HG03175 (cell line): ENCODE measurements at regions not wholly inside any gene's neighbourhood (a gene's known extent, or its start where the extent isn't known, plus 50 kb on each side); places are given as distances from the start of the nearest gene placed in this dataset.
"Not testable (repeated sequence)": the region's sequence is repeated elsewhere in the genome, so short reads cannot be mapped to it uniquely, and the experiment has no call there.

Source experiments
- ATAC-seq: cut with Tn5 transposase; IDR thresholded peaks from one replicate; pipeline ENCODE4 v1.9.1; 2021; ENCODE audit warnings: mild to moderate bottlenecking, moderate library complexity; ENCODE audit not compliant: unreplicated experiment

DNA sequence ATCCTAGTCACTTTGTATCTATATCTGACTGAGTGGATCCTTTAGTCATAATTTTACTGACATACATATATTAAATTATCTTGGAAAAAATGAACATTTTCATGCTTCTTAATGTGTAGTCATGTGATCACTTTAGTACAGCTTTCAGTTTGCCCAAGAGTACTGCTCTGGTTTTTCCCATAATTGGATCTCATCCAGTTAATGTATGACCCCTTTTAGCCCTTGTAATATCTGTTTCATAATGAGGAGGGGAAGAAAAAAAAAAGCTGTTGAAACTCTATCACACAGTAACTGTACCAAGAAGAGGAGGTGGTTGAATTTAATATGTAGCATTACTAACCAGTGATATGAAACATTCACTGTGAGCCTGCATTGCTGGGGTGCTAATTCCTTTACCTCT is 328.7 kb downstream of the PTPRC start:
- no peak for ATAC-seq

DNA sequence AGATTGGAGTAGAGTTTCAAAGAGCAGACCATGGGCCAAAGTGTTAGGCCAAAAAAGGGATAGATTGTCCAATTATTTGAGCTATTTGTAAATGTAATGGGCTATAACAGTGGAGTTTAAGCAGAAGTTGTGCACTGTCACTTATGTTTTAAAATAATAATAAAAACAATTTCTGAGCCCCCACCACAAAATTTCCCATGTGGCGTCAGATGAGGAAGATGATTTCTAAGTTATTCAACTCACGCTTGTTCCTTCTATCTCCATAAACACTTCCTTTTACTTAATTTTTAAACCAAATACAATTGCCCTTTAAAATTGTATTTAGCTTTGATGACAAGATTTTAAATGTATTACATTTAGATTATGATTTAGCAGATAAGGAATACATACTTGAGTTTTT is 330.0 kb downstream of the PTPRC start:
- ATAC-seq: no peak

DNA sequence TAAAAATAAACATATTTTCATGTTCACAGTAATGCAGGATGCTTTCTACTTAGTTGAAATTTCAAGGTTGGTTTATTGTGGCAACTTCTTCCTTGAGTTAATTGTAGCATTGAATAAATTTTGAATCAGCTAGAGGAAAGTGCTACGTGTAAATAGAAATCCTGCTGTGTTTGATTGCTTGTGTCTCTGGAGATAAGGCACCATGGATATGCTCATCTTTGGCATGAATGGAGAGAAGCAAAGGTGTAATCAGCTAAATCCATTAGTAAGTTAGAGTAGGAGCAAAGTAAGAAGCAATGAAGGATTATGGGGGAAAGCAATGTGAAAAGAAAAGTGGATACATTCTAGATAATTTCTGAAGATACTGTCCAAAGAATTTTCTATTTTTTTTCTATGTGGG is 331.1 kb downstream of the PTPRC start:
- ATAC-seq: no peak

DNA sequence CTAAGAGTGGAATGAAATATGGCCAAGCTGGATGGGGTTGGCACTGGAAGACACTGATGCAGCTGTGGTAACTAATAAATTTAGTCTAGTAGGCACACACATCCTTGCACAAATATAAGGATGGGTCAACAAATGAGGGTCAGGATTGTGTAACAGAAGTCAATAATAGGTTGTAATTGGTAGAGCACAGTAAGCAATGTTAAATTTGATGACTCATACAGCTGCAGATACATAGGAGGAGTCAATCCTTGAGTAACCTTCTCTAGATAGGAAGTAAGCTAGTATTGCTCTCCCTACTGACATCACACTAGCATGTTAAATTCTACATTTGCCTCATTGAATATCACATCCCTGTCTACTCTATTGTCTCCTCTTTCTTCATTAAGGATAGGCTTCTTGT is 332.1 kb downstream of the PTPRC start:
- ATAC-seq: no peak

DNA sequence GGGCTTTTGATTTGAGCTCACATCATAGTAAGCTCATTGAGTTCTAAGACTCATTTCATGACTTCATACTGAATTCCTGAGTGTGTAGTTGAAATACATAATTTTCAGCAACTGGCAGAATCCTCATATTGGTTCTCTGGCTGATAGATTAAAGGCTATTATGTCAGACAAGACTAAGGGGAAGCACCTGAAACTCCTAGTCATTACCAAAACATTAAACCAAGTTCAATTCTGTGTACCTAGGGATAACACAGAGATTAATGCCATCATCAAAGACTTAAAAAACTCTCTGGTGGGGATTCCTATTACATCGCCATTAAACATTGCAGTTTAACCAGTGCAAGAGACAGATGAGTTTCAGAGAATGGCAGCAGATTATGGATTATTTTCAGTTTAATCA is 339.1 kb downstream of the PTPRC start:
- no peak for ATAC-seq

DNA sequence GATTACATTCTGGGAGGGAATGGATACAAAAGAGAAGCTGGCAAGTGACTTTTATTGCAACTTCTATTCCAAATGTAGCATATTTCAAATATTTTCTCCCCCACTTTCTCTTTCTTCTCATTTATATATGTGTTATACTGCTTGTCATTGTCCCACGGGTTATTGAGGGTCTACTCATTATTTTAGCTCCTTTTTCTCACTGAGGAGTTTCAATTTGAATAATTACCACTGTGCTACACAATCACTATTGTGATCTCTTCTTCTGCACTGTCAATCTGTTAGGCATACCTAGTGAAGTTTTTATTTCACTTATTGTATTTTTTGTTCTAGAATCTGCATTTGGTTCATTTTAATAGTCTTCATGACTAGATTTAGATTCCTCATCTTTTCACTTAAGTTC is 339.7 kb downstream of the PTPRC start:
- no peak for ATAC-seq

DNA sequence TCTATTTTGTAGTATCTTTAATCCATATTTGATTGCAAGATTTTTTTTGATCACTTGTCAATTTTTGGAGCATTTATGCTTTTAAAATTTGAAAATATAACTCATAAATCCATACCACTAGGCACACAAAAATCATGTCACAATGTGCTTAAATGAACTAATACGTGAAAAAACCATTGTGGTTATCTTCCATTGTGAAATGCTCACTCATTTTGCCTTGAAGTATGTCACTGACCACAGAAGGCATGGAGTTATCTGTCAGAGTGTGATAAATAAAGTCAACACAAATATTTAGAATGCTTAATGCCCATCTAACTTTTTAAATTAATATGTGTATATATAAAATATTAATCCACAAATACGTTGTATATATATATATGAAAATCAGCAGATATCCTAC is 347.2 kb downstream of the PTPRC start:
- no peak for ATAC-seq

DNA sequence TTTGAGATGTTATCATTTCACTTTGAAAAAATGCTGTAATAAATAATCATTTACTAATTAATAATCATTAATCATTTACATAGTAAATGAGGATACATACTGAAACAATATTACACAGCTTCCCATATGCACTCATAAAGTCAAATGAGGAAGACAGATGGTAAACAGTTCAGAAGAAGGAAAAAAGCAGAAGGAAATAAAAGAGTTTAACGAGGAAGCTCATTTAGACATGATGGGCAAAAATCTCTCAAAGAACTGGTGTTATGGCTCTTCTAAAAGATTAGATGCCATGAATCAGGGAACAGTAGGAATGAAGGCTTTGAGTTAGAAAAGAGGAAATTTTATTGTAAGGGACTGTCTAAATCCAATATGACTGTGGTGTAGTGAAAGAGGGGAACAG is 347.6 kb downstream of the PTPRC start:
- ATAC-seq: no peak

DNA sequence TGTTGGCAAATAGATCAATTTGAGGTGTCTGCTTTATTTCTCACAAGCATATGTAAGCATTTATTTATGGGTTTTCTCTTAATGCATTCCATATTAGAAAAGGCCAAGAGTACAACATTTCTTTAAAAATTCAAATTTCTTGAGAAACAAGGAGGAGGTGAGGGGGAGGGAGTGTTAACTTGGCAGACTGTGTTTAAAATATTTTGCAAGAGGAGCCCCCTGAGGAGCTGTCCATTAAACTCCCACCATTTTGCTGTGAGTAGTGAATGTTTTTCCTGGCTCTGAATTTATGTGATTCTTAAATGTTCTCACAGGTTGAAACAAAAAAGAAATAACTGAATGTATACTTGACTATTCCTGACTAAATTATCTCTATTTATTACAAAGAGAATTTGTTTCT is 363.8 kb downstream of the PTPRC start:
- no peak for ATAC-seq

DNA sequence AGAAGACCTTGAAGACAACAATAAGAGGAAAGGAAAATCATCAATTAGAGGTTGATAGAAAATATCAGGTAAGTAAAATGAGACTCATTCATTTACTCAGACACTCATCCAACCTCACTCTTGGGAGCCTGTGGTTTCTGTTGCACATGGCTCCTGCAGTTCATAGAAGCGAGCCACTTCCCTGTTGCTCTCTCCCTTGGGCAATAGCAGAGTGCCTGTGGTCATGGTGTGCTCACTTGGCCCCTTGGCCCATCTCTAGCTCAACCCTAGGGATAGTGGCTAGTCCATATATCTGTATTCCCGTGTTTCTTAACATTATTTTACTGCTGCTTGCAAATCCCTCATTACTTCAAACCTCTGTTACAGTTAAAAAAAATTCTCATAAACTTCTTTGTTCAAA is 368.6 kb downstream of the PTPRC start:
- ATAC-seq: no peak

DNA sequence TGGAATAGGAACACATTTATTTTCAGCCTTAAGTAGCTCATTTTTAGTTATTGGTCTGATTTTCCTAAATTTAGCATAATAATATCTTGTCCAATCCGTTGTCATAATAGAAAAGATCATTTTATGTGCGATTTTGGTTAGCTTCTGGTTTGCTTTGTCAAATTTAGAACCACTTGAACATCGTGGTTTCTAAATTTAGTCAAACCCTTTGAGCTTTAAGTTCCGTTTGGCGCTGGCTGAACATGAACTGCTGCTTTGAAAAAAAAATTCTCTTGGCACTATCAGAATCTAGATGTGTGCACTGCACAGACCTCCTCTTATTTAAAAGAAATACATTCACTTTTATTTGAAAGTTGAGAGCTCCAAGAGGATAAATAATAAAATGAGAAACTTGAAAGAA is 370.6 kb downstream of the PTPRC start:
- peak; percentile 45 for ATAC-seq

DNA sequence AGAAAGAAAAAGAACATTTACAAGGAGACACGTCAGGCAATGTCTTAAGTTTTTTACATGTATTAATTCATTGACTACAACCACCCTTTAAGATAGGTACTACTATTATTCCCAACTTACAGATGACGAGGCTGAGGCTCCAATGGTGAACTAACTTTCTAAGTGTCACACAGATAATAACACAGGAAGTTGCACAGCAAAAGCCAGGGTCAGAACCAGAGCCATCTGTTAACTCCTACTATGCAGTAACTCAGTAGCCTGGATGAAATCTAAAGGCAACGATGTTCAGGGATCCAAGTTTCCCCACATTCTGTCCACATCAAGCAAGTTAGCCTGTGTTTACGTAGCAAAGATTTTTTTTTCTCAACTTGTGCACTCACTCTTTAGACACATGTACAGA is 371.7 kb downstream of the PTPRC start:
- ATAC-seq: no peak

DNA sequence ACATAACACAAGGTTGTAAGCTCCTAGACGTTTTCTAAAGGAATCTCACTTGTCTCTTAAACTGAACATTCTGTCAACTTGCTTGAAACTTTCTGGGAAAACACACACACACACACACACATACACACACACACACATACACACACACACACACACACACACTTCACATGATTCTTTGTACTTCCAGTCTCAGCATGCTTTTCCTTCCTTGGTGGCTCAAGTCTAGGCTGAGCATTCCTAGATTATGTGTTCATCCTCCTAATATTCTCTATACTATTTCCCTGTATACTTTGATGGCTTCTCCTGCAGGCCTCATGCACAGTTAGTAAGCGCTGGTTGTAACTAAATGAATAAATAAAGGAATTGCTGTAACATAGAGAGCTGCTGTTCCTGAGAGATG is 372.1 kb downstream of the PTPRC start:
- no peak for ATAC-seq

DNA sequence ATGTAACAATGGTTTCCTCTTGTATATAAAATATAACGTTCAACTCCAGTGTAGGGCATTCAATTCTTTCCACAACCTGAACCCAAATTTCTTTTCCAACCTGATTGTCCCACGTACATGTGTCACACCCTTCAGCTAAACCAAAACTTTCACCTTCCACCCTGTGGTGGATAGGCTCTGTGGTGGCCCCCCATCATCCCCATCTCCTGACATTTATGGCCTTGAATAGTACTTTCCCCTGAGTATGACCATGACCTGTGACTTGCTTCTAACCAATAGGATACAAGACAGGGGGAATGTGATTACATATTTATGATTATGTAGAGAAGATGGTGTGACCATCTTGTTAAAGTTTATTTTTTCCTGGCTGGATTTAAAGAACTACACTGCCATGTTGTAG is 377.0 kb downstream of the PTPRC start:
- ATAC-seq: no peak

DNA sequence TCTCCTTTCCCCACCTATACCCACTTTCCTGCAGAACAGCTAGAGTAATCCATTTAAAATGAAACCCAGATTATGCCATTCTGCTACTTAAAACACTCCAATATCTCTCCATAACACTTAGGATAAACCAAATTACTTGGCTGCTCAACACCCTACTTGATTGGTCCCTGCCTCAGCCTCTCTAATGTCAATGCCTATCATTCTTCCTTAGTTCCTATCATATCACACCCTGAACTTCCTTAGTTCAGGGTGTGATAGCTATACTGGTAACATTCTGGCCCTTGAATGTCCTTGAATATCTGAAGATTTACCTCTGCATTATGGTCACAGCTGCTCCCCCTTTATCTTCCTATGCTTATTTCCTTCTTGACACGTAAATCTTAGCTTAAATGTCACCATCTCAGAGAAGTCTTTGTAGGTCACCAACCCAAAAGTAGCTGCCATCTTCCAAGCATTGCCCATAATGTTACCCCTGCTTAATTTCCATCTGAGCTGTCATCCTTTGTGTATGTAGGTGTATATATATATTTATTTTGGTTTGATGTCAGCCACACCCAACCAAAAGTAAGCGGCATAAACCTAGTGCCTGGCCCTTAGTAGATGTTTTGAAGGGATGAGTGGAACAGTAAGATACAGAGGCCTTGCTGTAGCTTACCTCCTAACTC is 379.8 kb downstream of the PTPRC start:
- no peak for ATAC-seq

DNA sequence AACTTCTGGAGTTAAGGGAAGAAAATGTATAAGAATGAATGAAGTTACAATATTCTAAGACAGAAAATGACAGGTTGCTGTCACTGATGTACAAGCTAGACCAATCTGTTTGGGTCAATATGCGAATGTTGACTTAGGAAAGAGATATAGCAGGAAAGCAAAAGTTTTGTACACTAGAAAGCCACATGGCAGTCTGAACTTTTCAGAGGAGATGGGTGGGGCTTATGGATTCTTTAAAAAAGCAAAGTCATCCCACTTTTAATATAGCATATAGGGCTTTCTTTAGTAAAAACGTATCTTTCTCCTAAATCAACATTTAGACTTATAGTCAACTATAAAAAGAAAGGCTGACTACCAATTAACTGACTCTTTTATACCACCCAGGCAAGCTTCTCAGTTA is 381.2 kb downstream of the PTPRC start:
- ATAC-seq: no peak

DNA sequence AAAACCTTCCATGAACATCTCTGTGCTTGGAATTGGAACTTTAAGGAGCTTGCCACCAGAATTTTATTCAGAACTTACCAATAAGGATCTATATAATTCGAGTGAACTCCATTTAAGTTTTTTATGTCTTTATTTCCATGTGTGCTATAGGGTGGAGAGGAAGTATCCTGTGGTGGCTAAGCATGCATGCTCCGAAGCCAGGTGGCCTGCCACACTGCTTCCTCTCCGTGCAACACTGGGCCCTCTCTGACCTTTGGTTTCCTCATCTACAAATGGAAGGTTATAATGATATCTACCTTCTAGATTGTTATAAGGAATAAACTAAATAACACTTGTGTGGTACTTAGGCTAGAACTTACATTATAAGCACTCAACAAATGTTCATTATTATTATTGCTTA is 382.1 kb downstream of the PTPRC start:
- ATAC-seq: no peak

DNA sequence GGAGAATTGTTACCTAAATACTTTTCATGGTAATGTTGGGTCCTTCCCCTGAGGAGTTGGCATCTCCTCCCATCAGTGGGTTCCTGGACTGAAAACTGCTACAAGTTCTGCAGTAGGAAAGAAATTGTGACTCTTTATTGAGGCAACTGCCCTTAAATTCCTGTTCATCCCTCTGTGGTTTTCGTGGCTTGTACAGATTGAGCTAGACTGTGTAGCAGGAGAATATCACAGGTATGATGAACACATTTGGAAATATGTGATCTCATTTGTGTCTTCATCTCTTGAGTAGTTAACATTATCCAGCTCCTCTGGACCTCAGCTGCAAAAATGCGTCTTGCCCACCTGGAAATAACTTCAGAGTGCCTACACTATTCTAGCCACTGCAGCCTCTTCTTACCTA is 390.6 kb downstream of the PTPRC start:
- no peak for ATAC-seq

DNA sequence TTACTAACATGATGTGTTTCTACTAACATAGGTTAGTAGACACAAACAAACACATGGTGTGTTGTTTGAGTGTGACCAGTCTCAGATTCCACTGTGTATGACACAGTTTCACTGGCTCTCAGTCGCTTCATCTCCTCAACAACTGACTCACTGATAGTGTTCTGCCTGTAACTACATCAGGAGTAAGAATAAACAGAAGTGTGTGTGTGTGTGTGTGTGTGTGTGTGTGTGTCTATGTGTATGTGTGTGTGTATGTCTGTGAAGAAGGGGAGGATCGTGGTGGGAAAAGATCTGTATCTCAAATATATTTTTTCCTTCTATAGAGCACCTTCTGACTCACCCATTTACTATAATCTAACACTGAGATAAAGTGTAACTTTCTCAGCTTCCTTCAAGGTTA is 391.0 kb downstream of the PTPRC start:
- no peak for ATAC-seq

DNA sequence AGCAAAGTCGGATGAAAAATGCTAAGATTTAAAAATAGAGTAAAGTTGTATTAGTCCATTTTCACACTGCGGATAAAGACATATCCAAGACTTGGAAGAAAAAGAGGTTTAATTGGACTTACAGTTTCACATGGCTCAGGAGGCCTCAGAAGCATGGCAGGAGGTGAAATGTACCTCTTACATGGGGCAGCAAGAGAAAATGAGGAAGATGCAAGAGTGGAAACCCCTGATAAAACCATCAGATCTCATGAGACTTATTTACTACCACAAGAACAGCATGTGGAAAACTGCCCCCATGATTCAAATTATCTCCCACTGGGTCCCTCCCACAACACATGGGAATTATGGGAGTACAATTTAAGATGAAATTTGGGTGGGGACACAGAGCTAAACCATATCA is 391.7 kb downstream of the PTPRC start:
- not testable (repeated sequence) for ATAC-seq

DNA sequence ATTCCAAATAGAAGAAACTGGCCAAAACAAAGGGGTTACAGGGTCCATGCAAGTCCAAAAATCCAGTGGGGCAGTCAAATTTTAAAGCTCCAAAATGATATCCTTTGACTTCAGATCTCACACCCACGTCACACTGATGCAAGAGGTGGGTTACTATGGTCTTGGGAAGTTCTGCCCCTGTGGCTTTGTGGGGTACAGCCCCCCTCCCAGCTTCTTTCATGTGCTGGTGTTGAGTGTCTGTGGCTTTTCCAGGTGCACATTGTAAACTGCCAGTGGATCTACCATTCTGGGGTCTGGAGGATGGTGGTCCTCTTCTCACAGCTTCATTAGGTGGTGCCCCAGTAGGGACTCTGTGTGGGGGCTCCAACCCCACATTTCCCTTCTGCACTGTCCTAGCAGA is 392.3 kb downstream of the PTPRC start:
- ATAC-seq: not testable (repeated sequence)

DNA sequence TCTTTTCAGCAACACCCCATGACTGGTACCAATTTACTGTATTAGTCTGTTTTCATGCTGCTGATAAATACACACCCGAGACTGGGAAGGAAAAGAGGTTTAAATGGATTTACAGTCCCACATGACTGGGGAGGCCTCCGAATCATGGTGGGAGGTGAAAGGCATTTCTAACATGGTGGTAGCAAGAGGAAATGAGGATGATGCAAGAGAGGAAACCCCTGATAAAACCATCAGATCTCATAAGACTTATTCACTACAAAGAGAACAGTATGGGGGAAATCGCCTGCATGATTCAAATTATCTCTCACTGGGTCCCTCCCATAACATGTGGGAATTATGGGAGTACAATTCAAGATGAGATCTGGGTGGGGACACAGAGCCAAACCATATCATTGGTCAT is 393.6 kb downstream of the PTPRC start:
- not testable (repeated sequence) for ATAC-seq

DNA sequence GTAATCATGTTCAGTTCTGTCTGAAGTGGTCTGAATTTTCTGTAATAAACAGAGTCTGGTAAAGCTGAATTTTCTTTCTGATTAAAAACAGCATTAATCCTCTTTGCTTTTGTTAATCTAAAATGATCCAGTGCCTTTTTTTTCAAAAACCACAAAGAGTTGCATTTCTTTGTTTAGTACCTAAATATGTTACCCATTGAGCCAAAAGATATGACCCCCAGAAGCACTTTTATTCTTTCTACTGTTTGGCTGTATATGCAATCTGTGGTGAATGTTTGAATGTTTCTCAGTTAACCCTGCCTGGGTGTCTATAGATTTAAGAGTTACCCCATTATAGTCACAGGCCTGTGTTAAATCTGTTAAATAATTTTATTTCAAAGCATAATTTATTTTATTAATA is 394.8 kb downstream of the PTPRC start:
- ATAC-seq: no peak

DNA sequence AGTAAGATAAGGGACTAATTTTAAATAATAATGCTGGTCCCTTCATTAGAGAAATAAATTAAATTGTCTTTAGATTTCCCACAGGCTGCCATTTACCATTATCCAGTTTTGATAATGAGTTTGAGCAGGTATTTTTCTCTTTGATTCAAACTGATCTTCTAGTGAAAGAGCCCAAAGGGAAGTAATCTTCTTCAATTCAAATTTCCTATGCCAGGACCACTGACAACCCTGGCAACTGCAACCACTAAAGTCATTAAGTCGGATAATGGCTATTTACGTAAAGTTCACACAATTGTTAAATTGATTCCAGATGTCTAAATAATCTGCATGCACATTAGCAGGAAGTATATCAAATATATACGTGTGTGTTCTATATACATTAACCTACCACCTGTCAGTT is 399.3 kb downstream of the PTPRC start:
- no peak for ATAC-seq
